Upper lobe of right lung (tissue), 1 donor: ENCODE measurements at regions not wholly inside any gene's neighbourhood (a gene's known extent, or its start where the extent isn't known, plus 50 kb on each side); places are given as distances from the start of the nearest gene placed in this dataset.

Experiments
- ATAC-seq: fragments of 200-7000 bp; cut with Tn5 transposase; one replicate; pipeline ENCODE4 v1.9.1; 2020; ENCODE audit warnings: mild to moderate bottlenecking, moderate library complexity
- DNase-seq: peaks from one replicate; pipeline ENCODE4 v3.0.0-alpha.2; 2020
- H3K27ac ChIP-seq: fragments of 200-600 bp; one replicate; pipeline ENCODE4 v1.8.0; 2022
- H3K27me3 ChIP-seq: fragments of 200-600 bp; one replicate; pipeline ENCODE4 v1.8.0; 2022; ENCODE audit warnings: mild to moderate bottlenecking
- H3K36me3 ChIP-seq: fragments of 200-600 bp; one replicate; pipeline ENCODE4 v1.8.0; 2022
- H3K4me1 ChIP-seq: fragments of 200-600 bp; one replicate; pipeline ENCODE4 v1.8.0; 2022
- H3K4me3 ChIP-seq: fragments of 200-600 bp; one replicate; pipeline ENCODE4 v1.8.0; 2022; ENCODE audit warnings: mild to moderate bottlenecking
- H3K9me3 ChIP-seq: fragments of 200-600 bp; one replicate; pipeline ENCODE4 v1.8.0; 2022
- CTCF ChIP-seq: fragments of 200-600 bp; IDR thresholded peaks from one replicate; pipeline ENCODE4 v1.8.0; 2022; ENCODE audit warnings: antibody characterized with exemption
- intact Hi-C: fragments of 100-400 bp; cut with DNase I; formaldehyde crosslinking; loops from one replicate; pipeline ENCODE4 v1.11.0; 2022
- donor health status: DM: no; HTN: yes; CAD: no; lungs with severe emphysema.

DNA sequence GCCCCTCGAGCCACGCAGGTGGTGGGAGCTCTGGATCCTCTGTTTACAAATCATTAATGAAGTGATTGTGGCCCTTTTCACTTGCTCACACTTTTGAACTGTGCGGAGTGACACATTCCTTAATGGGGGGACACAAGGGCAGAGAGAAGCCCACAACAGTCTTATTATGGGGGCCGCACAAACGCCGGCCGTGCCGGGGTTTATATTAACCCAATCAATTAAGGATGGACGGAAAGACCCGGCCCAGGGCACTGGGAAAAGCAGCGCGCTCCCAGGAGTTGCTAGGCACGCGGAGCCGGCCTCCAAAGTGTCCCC, 634.8 kb downstream of the IRX1 start:
- Histone ChIP-seq H3K9me3 (no peaks in the 10 kb centered on the region), H3K27ac (no peak overlapping the region), H3K36me3 (no peaks in the 10 kb centered on the region), H3K4me3 (no peak overlapping the region), H3K27me3 (no peaks in the 10 kb centered on the region), H3K4me1 (no peaks in the 10 kb centered on the region)
- ATAC-seq, result no peak
- TF ChIP-seq CTCF, result no peak
- DNase-seq, result no peak
- intact Hi-C loops, result no loop called here

DNA sequence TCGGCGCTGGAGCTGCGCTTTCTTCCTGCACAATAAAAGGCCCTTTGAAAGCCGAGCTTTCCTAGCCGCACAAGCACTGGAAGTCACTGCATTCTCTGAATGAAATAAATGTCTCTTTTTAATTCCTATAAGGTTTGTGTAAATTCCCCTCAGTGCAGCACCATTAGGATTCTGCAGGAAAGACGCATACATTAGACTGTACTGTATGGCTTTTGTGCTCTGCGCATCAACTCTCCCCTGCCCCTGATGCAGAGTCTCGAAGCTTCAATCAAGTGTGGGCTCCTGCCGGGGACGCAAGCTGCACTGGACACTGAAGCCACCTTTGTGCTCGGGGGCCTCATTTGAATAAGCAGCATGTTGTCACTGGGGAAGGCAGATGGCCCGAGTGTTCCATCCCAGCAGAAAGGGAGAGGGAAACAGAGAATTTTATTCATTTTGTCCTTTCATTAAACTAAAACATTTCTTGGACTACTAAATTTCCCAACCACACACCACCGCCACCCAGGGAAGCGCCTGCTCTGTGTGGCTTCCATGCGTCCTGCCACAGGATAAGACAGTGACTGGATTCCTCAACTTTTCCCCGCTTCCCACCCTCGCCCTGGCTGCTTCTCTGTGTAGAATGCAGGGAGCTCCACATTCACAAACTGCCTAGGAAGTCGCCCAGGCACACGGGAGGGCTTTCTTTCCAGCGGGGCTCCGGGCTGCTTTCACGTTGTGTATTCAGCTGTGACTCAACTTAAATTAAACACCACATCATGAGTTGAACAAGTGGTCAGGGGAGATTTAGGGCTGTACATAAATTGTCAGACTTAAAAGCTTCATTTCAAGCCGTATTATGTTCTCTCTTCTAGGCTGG, 635.4 kb downstream of the IRX1 start:
- Histone ChIP-seq H3K27me3 (no peaks in the 10 kb centered on the region), H3K4me3 (no peak overlapping the region), H3K4me1 (no peaks in the 10 kb centered on the region), H3K36me3 (no peaks in the 10 kb centered on the region), H3K9me3 (no peaks in the 10 kb centered on the region), H3K27ac (no peak overlapping the region)
- DNase-seq (no peak), ATAC-seq (no peak)
- intact Hi-C loops, result no loop called here
- no peak for TF ChIP-seq CTCF

DNA sequence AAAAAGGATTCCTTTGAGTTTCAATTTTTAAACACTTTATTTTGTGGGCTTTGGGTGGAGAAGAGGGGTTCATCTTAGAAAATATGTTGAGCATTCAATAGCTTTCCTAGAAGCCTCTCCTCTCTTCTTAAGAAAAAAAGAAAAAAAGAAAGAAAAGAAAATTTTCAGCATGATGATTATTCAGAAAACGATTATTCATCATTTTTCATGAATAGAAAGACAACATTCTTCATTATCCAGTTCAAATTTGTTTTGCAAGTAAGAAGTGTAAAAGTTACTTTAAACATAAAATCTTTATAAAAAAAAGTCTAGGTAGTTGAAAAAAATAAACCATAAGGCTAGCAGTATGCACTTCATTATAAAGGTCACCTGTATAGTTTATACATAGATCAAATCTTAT, 636.5 kb downstream of the IRX1 start:
- TF ChIP-seq CTCF, result no peak
- no peaks in the 10 kb centered on the region for H3K27me3 ChIP-seq
- H3K4me1 ChIP-seq, result no peaks in the 10 kb centered on the region
- H3K36me3 ChIP-seq, result no peaks in the 10 kb centered on the region
- intact Hi-C loops, result no loop called here
- ATAC-seq (no peak), DNase-seq (no peak)
- no peak overlapping the region for H3K27ac ChIP-seq
- H3K4me3 ChIP-seq, result no peak overlapping the region
- no peaks in the 10 kb centered on the region for H3K9me3 ChIP-seq

DNA sequence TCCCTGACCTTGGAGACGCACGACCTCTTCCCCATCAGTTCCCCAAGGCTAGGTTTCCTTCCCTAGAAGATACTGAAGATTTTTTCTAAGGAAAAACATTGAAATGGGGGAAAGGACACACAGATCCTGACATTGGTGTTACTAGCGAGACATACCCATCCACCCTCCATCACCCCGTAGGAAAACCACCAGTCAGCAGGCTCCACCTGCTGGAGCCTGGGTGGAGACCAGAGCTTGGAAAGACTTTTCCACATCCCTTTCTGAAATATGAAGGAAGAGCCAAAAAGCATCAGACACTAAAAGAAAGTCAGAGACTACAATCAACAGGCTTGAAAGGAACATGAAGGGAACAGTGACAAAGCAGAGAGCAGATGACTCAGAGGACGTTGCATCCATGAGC, 638.0 kb downstream of the IRX1 start:
- TF ChIP-seq CTCF, result no peak
- ATAC-seq, result no peak
- Histone ChIP-seq H3K36me3 (no peaks in the 10 kb centered on the region), H3K27ac (no peak overlapping the region), H3K9me3 (no peaks in the 10 kb centered on the region), H3K4me1 (no peaks in the 10 kb centered on the region), H3K27me3 (no peaks in the 10 kb centered on the region), H3K4me3 (no peak overlapping the region)
- intact Hi-C loops, result no loop called here
- no peak for DNase-seq

DNA sequence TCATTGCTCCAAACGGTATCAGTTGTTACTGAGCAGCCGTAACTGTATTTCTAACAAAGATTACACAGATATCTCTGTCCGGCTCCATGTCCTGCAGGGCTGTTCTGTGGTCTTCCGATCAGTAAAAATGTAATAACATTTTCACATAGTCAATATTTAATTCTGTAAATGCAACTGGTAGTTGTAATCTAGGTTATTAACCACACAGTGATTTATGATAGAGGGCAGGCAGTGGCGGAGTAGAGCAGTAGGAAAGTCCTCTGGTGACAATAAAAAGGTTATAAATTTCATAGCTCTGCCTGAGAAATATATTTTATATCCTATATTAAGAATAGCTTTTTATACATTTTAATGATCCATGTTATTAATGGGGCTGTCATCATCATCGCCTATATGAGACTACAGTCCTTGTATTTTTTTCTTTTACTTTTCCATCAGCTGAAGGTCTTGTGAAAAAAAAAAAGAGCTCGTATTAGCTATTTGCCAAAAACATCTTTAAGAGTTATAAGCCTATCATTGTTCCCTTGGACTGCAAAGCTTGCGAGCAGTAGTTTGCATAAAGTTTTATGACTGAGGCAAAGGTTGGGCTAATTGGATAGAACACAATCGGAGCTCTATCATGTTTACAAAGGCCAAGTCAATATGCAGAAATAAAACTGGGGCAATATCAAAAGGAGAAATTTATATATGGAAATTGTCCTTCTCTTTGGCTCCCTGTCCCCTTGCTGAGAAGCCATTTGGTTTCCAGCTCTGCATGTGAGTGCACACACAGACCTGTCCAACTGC, 648.0 kb downstream of the IRX1 start:
- H3K4me1 ChIP-seq, result no peaks in the 10 kb centered on the region
- H3K27ac ChIP-seq, result no peak overlapping the region
- no peak overlapping the region for H3K4me3 ChIP-seq
- H3K9me3 ChIP-seq, result no peaks in the 10 kb centered on the region
- DNase-seq (no peak), ATAC-seq (no peak)
- no peaks in the 10 kb centered on the region for H3K36me3 ChIP-seq
- no peak for TF ChIP-seq CTCF
- intact Hi-C loops, result no loop called here
- H3K27me3 ChIP-seq, result no peaks in the 10 kb centered on the region
